Smooth muscle cell (in vitro differentiated cells): ENCODE measurements at regions not wholly inside any gene's neighbourhood (a gene's known extent, or its start where the extent isn't known, plus 50 kb on each side); places are given as distances from the start of the nearest gene placed in this dataset.

Experiments
- DNase-seq: peaks from one replicate; lab custom pipeline; 2025; ENCODE audit not compliant: unreplicated experiment; lab: John Stamatoyannopoulos, UW
- H2AFZ ChIP-seq: fragments of 200-600 bp; sonication (generic); 2 replicates; pipeline ENCODE4 v1.6.0; 2016; ENCODE audit warnings: antibody characterized with exemption, low read depth, mild to moderate bottlenecking
- H3F3A ChIP-seq: fragments of 200-600 bp; sonication (generic); 2 replicates; pipeline ENCODE4 v1.6.0; 2017; ENCODE audit warnings: antibody characterized with exemption, low read depth
- H3K27ac ChIP-seq: fragments of 200-600 bp; sonication (generic); 2 replicates; pipeline ENCODE4 v1.5.1; 2016; ENCODE audit warnings: low read depth, mild to moderate bottlenecking
- H3K27me3 ChIP-seq: fragments of 200-600 bp; sonication (generic); 2 replicates; pipeline ENCODE4 v1.6.1; 2016; ENCODE audit warnings: low read depth, mild to moderate bottlenecking
- H3K36me3 ChIP-seq: fragments of 200-600 bp; sonication (generic); 2 replicates; pipeline ENCODE4 v1.5.1; 2016; ENCODE audit warnings: low read depth
- H3K4me1 ChIP-seq: fragments of 200-600 bp; sonication (generic); 2 replicates; pipeline ENCODE4 v1.5.1; 2016; ENCODE audit warnings: low read depth
- H3K4me2 ChIP-seq: fragments of 200-600 bp; sonication (generic); 2 replicates; pipeline ENCODE4 v1.6.0; 2016; ENCODE audit warnings: mild to moderate bottlenecking
- H3K4me3 ChIP-seq: fragments of 200-600 bp; sonication (generic); 2 replicates; pipeline ENCODE4 v1.5.1; 2016; ENCODE audit warnings: mild to moderate bottlenecking
- H3K79me2 ChIP-seq: fragments of 200-600 bp; sonication (generic); 2 replicates; pipeline ENCODE4 v1.6.0; 2016; ENCODE audit warnings: low read depth, mild to moderate bottlenecking
- H3K9ac ChIP-seq: fragments of 200-600 bp; sonication (generic); 2 replicates; pipeline ENCODE4 v1.6.0; 2016; ENCODE audit warnings: low read depth
- H3K9me3 ChIP-seq: fragments of 200-600 bp; sonication (generic); replicated peaks from 2 replicates; pipeline ENCODE4 v1.5.1; 2016; ENCODE audit warnings: low read depth
- H4K20me1 ChIP-seq: fragments of 200-600 bp; sonication (generic); 2 replicates; pipeline ENCODE4 v1.6.0; 2016; ENCODE audit warnings: low read depth
- CTCF ChIP-seq: fragments of 200-600 bp; sonication (generic); IDR thresholded peaks from 2 replicates; pipeline ENCODE4 v1.5.1; 2017; ENCODE audit warnings: borderline replicate concordance, mild to moderate bottlenecking, antibody characterized with exemption; ENCODE audit not compliant: insufficient read depth, poor library complexity, severe bottlenecking
- WGBS: methylation state at CpG from one replicate; pipeline ENCODE4 v1.1.7; 2016; ENCODE audit warnings: low lambda C conversion rate; 5-methylcytosine and 5-hydroxymethylcytosine counted together

GRCh38 chr3:66552846-66553245 lies 52.0 kb upstream of the LRIG1 start:
- no peaks in the 10 kb centered on the region for H3K36me3 ChIP-seq
- no peak overlapping the region for H3K27ac ChIP-seq
- H3F3A ChIP-seq: no peaks in the 10 kb centered on the region
- H3K9me3 ChIP-seq: no peaks in the 10 kb centered on the region
- no peak for DNase-seq
- no peaks in the 10 kb centered on the region for H4K20me1 ChIP-seq
- H3K9ac ChIP-seq: no peak overlapping the region
- H3K79me2 ChIP-seq: no peaks in the 10 kb centered on the region
- no peak overlapping the region for H3K4me2 ChIP-seq
- no peak for TF ChIP-seq CTCF
- 83% methylated on average over 5 of the region's 5 CpGs for WGBS
- H3K4me3 ChIP-seq: no peak overlapping the region
- H2AFZ ChIP-seq: no peak overlapping the region
- H3K27me3 ChIP-seq: no peaks in the 10 kb centered on the region
- H3K4me1 ChIP-seq: peaks cover 19% of the 10 kb centered on the region

GRCh38 chr3:66553441-66554113 lies 52.8 kb upstream of the LRIG1 start:
- Histone ChIP-seq H3F3A (no peaks in the 10 kb centered on the region), H3K27ac (no peak overlapping the region), H3K36me3 (no peaks in the 10 kb centered on the region), H2AFZ (no peak overlapping the region), H3K4me3 (no peak overlapping the region), H3K79me2 (no peaks in the 10 kb centered on the region), H3K4me2 (no peak overlapping the region), H3K9ac (no peak overlapping the region), H3K27me3 (no peaks in the 10 kb centered on the region), H3K9me3 (no peaks in the 10 kb centered on the region), H4K20me1 (no peaks in the 10 kb centered on the region), H3K4me1 (peaks cover 19% of the 10 kb centered on the region)
- WGBS: 94% methylated on average over 11 of the region's 11 CpGs
- no peak for DNase-seq
- TF ChIP-seq CTCF: no peak

- no peak overlapping the region for H3K4me3 ChIP-seq
- H4K20me1 ChIP-seq: no peaks in the 10 kb centered on the region
- WGBS: 93% methylated on average over 1 of the region's 1 CpG
- H3K9ac ChIP-seq: no peak overlapping the region
- no peak overlapping the region for H3K27ac ChIP-seq
- no peaks in the 10 kb centered on the region for H3F3A ChIP-seq
- no peaks in the 10 kb centered on the region for H3K9me3 ChIP-seq
- no peak overlapping the region for H3K4me2 ChIP-seq
- no peaks in the 10 kb centered on the region for H3K36me3 ChIP-seq
- H3K79me2 ChIP-seq: no peaks in the 10 kb centered on the region
- no peaks in the 10 kb centered on the region for H3K27me3 ChIP-seq
- no peak for TF ChIP-seq CTCF
- DNase-seq: no peak
- no peak overlapping the region for H2AFZ ChIP-seq
- peaks cover 19% of the 10 kb centered on the region for H3K4me1 ChIP-seq
Measured at GRCh38 chr3:66554178-66554577, 53.4 kb upstream of the LRIG1 start.

- Histone ChIP-seq H3K4me2 (no peak overlapping the region), H2AFZ (no peak overlapping the region), H3K9ac (no peak overlapping the region), H3K79me2 (no peaks in the 10 kb centered on the region), H4K20me1 (no peaks in the 10 kb centered on the region), H3K36me3 (no peaks in the 10 kb centered on the region), H3K4me3 (no peak overlapping the region), H3K4me1 (peaks cover 19% of the 10 kb centered on the region), H3F3A (no peaks in the 10 kb centered on the region), H3K27me3 (no peaks in the 10 kb centered on the region), H3K9me3 (no peaks in the 10 kb centered on the region), H3K27ac (no peak overlapping the region)
- TF ChIP-seq CTCF: no peak
- no peak for DNase-seq
- WGBS: 82% methylated on average over 4 of the region's 4 CpGs
Measured at GRCh38 chr3:66555214-66555844, 54.5 kb upstream of the LRIG1 start.
